CD4-positive, alpha-beta T cell treated with Interleukin-6 at 100 ng/mL for 8 hours (primary cell): ENCODE measurements at regions not wholly inside any gene's neighbourhood (a gene's known extent, or its start where the extent isn't known, plus 50 kb on each side); places are given as distances from the start of the nearest gene placed in this dataset.
"Not testable (repeated sequence)": the region's sequence is repeated elsewhere in the genome, so short reads cannot be mapped to it uniquely, and the experiment has no call there.

Experiments used
- DNase-seq: peaks from one replicate; pipeline ENCODE4 v3.0.0-alpha.2; 2020; ENCODE audit warnings: mixed read lengths, low spot score

DNA sequence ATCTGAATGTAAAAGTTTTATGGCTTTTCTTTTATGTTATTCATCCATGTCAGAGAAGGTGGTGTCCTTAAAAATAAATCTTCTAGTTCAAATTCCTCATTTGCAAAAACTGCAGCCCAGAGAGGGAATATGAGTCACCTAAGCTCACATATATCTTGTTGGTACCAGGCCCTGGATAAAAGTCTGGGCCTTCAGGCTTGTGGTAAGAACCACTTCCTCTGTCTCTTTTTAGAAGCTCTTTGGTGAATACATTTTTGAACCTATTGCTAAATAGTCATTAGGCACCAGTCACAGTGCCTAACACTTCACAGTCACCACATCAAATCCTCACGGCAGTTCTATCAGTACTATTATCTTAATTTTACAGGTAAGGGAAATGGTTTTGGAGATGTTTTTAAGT, 199.2 kb downstream of the KCNS3 start:
- DNase-seq: no peak

DNA sequence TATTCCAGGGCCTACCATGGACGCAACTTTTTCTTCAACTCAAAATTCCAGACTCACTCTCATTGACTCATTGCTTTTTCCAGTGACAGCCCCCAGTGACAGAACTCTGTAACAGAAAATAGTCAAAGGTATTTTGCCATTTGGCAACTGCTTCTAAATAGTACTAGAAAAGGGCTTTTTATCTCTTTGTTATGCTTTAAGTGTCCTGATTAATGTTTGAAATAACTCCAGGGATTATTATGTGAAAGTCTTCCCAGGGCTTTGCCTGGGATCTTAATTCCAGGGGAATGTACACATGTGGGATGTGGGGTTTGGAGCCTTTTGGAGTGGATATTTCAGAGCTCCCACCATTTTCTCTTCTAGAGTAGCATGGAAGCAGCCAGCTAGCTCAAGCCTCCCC, 198.8 kb downstream of the KCNS3 start:
- no peak for DNase-seq

DNA sequence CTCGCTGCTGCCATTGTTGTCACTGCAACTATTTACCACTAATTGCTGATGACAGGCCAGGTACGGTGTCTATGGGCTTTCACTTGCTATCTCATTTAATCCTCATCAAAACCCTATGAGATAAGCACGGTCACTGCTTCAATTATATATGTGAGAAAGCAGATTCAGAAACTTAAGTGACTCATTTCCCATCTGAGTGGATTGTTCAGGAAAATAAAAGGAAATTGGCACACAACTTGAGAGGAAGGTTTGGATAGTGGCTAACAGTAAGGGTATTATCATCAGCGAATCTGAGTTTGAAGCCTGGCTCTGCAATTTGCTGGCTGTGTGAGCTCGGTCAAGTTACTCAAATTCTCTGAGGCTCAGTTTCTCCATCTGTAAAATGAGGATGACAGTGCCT, 196.0 kb downstream of the KCNS3 start:
- no peak for DNase-seq

DNA sequence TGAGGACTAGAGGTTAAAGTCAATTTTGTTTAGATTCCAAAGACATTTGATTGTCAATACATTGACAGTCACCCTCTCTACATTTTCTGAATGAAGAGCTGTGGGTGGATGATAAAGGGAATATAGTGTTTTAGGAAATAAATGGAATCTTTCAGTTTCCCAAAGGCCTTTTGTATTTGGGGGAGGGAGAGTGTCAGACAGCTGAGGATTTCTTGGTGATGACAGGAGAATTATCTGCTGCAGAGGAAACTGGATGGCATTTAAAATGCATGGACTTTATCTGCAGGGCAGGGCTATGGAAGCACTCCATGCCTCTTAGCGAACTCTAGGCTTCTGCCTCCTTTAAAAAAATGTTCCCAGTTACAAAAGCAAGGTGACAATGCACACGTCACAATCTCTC, 195.1 kb downstream of the KCNS3 start:
- no peak for DNase-seq

- no peak for DNase-seq
Measured at GRCh38 chr2:18067588-18068384, 189.3 kb downstream of the KCNS3 start.

- DNase-seq: no peak
Measured at GRCh38 chr2:18066894-18067293, 188.4 kb downstream of the KCNS3 start.

DNA sequence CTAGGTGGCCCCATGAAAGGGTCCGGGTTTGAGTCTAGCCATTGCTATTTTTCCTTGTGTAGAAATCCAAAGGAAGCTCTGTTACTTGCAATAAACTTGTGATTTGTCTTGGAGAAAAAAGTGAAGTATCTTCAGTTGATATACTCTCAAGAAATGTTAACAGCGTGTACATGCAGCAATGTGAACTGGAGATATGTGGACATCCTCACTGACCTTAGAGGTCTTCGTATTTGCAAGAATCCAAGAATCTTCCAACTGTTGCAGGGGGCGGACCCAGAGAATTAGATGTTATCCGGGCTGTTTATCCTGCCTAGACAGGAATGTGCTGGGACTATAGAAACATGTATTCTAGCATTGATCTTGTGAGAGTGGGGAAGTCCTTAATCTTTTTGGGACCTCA, 187.6 kb downstream of the KCNS3 start:
- no peak for DNase-seq

DNA sequence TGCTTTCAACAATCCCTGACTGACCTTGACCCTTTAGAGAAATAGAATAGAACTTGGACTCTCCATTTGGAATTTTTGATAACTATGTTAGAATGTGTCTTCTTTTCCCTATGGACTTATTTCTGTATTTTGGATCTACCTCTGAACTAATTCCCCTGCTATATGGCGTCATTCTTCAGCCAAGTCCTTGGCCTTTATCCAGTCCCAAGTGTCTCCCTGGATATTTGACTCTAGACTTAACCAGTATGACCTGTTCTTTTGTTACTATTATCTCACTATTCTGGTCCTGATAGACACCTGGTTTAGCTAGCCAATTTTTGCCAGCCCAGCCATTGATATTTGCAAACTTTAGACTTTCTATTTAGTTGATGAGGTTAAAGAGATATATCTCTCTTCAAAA, 186.8 kb downstream of the KCNS3 start:
- DNase-seq: no peak

- DNase-seq: no peak
Measured at GRCh38 chr2:18063826-18064470, 185.5 kb downstream of the KCNS3 start.

- no peak for DNase-seq
Measured at GRCh38 chr2:18062892-18063291, 184.4 kb downstream of the KCNS3 start.

GRCh38 chr2:18061717-18062116, 183.2 kb downstream of the KCNS3 start:
- no peak for DNase-seq

- no peak for DNase-seq
Measured at GRCh38 chr2:18057657-18058056, 179.2 kb downstream of the KCNS3 start.

- DNase-seq: no peak
Measured at GRCh38 chr2:18055290-18055689, 176.8 kb downstream of the KCNS3 start.

DNA sequence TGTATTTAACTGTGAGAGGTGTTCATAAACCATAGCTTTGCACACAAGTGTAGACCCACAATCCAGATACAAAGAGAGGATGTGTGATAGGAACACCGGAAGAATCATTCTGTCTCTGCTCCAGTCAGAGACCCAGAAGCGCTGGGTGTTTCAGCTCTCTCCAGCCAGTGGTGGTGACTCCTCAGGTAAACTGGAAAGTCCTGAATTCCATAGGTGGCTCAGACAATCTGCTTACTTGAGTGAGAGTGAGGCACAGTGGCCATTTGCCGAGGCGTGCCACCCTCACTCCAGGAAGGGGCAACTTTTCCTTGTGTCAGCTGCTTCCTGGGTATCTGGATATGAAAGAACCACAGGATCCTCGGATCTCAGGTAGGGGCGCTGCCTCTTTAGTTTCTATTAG, 171.5 kb downstream of the KCNS3 start:
- no peak for DNase-seq

DNA sequence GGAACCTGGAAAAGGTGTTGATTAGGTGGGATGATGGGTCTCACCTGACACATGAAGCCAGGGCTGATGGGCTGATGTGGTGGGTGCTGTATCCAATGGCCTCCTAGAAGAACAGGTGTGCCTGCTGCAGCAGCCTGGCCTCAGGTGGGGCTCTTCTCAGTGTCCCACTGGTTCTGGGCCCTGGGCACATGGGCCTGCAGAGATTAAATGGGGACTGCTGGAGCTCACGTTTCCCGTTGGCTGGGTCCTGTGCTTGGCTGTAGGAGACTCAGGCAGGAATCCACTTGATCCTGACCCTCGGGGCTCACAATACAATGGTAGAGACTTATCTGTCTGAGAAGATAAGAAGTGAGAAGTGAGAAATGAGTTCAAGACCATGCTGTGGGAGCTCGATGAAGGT, 170.9 kb downstream of the KCNS3 start:
- DNase-seq: no peak

GRCh38 chr2:18047896-18048657, 169.6 kb downstream of the KCNS3 start:
- DNase-seq: no peak

- DNase-seq: no peak
Measured at GRCh38 chr2:18047213-18047611, 168.7 kb downstream of the KCNS3 start.

GRCh38 chr2:18046558-18047212, 168.2 kb downstream of the KCNS3 start:
- no peak for DNase-seq

DNA sequence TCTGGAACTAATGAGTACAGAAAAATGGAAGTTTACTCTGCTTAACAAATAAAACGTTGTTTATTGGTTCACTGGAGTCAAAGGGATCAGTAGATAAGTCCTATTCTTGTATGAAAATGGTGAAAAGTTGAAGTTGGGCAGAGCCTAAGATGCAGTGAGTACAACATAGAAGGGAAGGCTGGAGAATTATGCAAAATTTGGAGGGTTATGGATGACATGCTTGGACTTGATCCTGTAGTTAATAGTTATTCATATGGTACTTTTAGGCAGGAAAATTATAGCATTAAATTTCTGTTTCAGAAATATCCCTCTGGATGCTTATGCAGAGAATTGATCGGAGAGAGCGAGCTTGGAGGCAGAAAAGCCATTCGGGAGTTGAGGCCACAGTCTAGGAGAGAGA, 167.6 kb downstream of the KCNS3 start:
- no peak for DNase-seq

GRCh38 chr2:18045230-18045629, 166.8 kb downstream of the KCNS3 start:
- DNase-seq: no peak

DNA sequence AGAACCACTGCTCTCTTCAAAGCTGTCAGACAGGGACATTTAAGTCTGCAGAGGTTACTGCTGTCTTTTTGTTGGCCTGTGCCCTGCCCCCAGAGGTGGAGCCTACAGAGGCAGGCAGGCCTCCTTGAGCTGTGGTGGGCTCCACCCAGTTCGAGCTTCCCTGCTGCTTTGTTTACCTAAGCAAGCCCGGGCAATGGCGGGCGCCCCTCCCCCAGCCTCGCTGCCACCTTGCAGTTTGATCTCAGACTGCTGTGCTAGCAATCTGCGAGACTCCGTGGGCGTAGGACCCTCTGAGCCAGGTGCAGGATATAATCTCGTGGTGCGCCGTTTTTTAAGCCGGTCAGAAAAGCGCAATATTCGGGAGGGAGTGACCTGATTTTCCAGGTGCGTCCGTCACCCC, 138.9 kb downstream of the KCNS3 start:
- DNase-seq: not testable (repeated sequence)

DNA sequence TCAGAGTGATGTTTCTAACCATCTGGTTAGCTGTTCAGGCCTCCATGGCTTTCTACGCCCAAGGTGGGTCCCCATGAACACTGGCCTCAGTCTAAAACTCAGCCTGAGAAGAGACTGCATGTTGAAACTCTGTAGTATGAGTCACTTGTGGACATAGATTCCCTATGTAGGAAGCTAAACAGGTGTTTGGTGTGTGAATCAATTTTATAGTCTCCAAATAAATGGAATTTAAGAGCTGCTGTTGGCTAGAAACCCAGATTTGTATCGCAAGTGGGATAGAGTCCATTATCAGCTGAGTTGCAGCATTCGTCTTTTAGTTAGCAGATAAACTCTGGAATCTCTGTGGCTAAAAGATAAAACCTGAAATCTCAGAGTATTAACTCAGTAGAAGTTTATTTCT, 131.4 kb downstream of the KCNS3 start:
- DNase-seq: no peak

DNA sequence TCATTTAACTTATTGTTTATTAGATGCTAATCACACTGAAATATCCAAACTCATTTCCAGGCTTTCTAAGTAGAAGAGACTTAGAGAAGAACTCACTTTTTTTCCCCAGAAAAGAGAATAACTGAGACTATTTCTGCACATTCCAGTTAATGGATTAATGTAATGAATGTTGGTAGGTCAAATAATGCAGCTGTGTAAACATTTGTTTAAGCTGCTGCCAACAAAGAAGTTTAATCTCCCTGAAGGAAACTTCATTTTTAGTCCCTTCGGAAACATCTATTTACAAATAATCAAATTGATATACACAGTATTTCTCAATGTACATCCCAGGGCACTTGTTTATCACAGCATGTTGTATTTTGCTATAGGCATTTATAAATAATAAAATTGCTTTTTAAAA, 126.9 kb downstream of the KCNS3 start:
- no peak for DNase-seq
